SK-N-SH (cell line): ENCODE measurements at regions not wholly inside any gene's neighbourhood (a gene's known extent, or its start where the extent isn't known, plus 50 kb on each side); places are given as distances from the start of the nearest gene placed in this dataset.
A peak's percentile ranks its signal among the peaks of the same experiment; 100 is the strongest.

Experiments used
- CTCF ChIA-PET: fragments of 300-600, 350-600 bp; formaldehyde crosslinking; extraction: SDS; loops from one replicate; lab custom pipeline; 2021; lab: Yijun Ruan, JAX
- POLR2A ChIA-PET: fragments of 350-600 bp; sonication (Branson Sonifier 250); formaldehyde crosslinking; extraction: SDS; loops from one replicate; lab custom pipeline; 2020; ENCODE audit warnings: antibody characterized with exemption, inconsistent platforms; lab: Yijun Ruan, JAX
- DNase-seq: peaks from one replicate; pipeline ENCODE4 v3.0.0; 2012
- H2AFZ ChIP-seq: fragments of 200-600 bp; sonication (generic); 2 replicates; pipeline ENCODE4 v1.8.1; 2016; ENCODE audit warnings: antibody characterized with exemption, mild to moderate bottlenecking, low read depth
- H3F3A ChIP-seq: fragments of 200-600 bp; sonication (generic); replicated peaks from 2 replicates; pipeline ENCODE3; 2016; ENCODE audit warnings: antibody characterized with exemption, mild to moderate bottlenecking; ENCODE audit not compliant: insufficient read depth
- H3K27ac ChIP-seq, 2 experiments: fragments of 200-500 bp in 1 of 2; fragments of 200-600 bp in 1 of 2; sonication (Bioruptor generic) in 1 of 2; sonication (generic), shearing (Covaris generic) in 1 of 2; 2 replicates each; pipeline versions ENCODE4 v1.5.1 to v1.6.1; 2014 to 2016; ENCODE audit warnings: low read depth in 2 of 2, inconsistent platforms in 1 of 2, low read length in 1 of 2, mild to moderate bottlenecking in 1 of 2, mixed read lengths in 1 of 2
- H3K27me3 ChIP-seq: fragments of 200-600 bp; sonication (generic), shearing (Covaris generic); 2 replicates; pipeline ENCODE4 v1.6.1; 2016; ENCODE audit warnings: mixed run types; ENCODE audit not compliant: insufficient read depth
- H3K36me3 ChIP-seq, 2 experiments: fragments of 200-500 bp in 1 of 2; fragments of 200-600 bp in 1 of 2; sonication (Bioruptor generic) in 1 of 2; sonication (generic) in 1 of 2; replicated peaks in 1 of 2; 2 replicates each; pipeline versions ENCODE3 to v1.5.1; 2014 to 2016; ENCODE audit warnings: low read length in 1 of 2, mild to moderate bottlenecking in 1 of 2; ENCODE audit not compliant: insufficient read depth in 2 of 2, control insufficient read depth in 1 of 2
- H3K4me1 ChIP-seq, 2 experiments: fragments of 200-500 bp in 1 of 2; fragments of 200-600 bp in 1 of 2; sonication (Bioruptor generic) in 1 of 2; sonication (generic), shearing (Covaris generic) in 1 of 2; 2 replicates each; pipeline versions ENCODE4 v1.5.1 to v1.6.1; 2014 to 2016; ENCODE audit warnings: low read depth in 1 of 2, low read length in 1 of 2, mixed run types in 1 of 2; ENCODE audit not compliant: insufficient read depth in 2 of 2, control insufficient read depth in 1 of 2
- H3K4me2 ChIP-seq: fragments of 200-600 bp; sonication (generic), shearing (Covaris generic); 2 replicates; pipeline ENCODE4 v1.6.1; 2017; ENCODE audit warnings: mixed run types
- H3K4me3 ChIP-seq, 2 experiments: fragments of 200-500 bp in 1 of 2; fragments of 200-600 bp in 1 of 2; sonication (Bioruptor generic) in 1 of 2; sonication (generic), shearing (Covaris generic) in 1 of 2; 2 replicates each; pipeline versions ENCODE4 v1.5.1 to v1.8.1; 2014 to 2016; ENCODE audit warnings: low read depth in 2 of 2, inconsistent platforms in 1 of 2, low read length in 1 of 2, mild to moderate bottlenecking in 1 of 2, mixed read lengths in 1 of 2, moderate library complexity in 1 of 2
- H3K79me2 ChIP-seq: fragments of 200-600 bp; sonication (generic); 2 replicates; pipeline ENCODE4 v1.8.1; 2017; ENCODE audit warnings: mild to moderate bottlenecking; ENCODE audit not compliant: insufficient read depth
- H3K9ac ChIP-seq: fragments of 200-600 bp; sonication (generic); 2 replicates; pipeline ENCODE4 v1.6.1; 2017; ENCODE audit warnings: mixed run types
- H3K9me2 ChIP-seq: fragments of 200-600 bp; sonication (generic); 2 replicates; pipeline ENCODE4 v1.6.1; 2017; ENCODE audit warnings: mixed run types
- H3K9me3 ChIP-seq: fragments of 200-600 bp; sonication (generic); 2 replicates; pipeline ENCODE4 v1.6.1; 2017; ENCODE audit warnings: mixed run types, mild to moderate bottlenecking, moderate library complexity
- H4K20me1 ChIP-seq: fragments of 200-600 bp; sonication (generic); 2 replicates; pipeline ENCODE4 v1.6.1; 2017; ENCODE audit warnings: mild to moderate bottlenecking, mixed run types; ENCODE audit not compliant: insufficient read depth
- ELF1 ChIP-seq: IDR thresholded peaks from 2 replicates; pipeline ENCODE4 v1.4.0; 2012
- EZH2phosphoT487 ChIP-seq: fragments of 200-600 bp; sonication (generic); IDR thresholded peaks from 2 replicates; pipeline ENCODE4 v1.6.1; 2017; ENCODE audit warnings: low read depth, mixed run types, mild to moderate bottlenecking, antibody characterized with exemption, moderate library complexity, borderline replicate concordance
- JUND ChIP-seq: IDR thresholded peaks from 2 replicates; pipeline ENCODE4 v1.4.0; 2012
- MAX ChIP-seq: IDR thresholded peaks from 2 replicates; pipeline ENCODE4 v1.4.0; 2012; ENCODE audit warnings: low read depth
- NRF1 ChIP-seq: IDR thresholded peaks from 2 replicates; pipeline ENCODE4 v1.6.1; 2012; ENCODE audit warnings: low read depth, mild to moderate bottlenecking, low read length
- RCOR1 ChIP-seq: fragments of 150-350 bp; IDR thresholded peaks from 2 replicates; pipeline ENCODE4 v1.6.1; 2017; ENCODE audit warnings: antibody characterized with exemption, low read length
- RFX5 ChIP-seq: IDR thresholded peaks from 2 replicates; pipeline ENCODE4 v1.6.1; 2012; ENCODE audit warnings: mild to moderate bottlenecking, improper control_type of control experiment, low read length
- RXRA ChIP-seq: IDR thresholded peaks from 2 replicates; pipeline ENCODE4 v1.4.0; 2012; ENCODE audit warnings: low read depth, mild to moderate bottlenecking, borderline replicate concordance
- TCF12 ChIP-seq: IDR thresholded peaks from 2 replicates; pipeline ENCODE4 v1.4.0; 2012
- TEAD4 ChIP-seq: IDR thresholded peaks from 2 replicates; pipeline ENCODE4 v1.4.0; 2012; ENCODE audit warnings: mild to moderate bottlenecking, borderline replicate concordance; ENCODE audit not compliant: insufficient read depth
- WGBS: methylation state at CpG from one replicate; pipeline ENCODE4 v1.1.6; 2017; ENCODE audit warnings: low lambda C conversion rate; 5-methylcytosine and 5-hydroxymethylcytosine counted together
- TF ChIP-seq, protein P1 (sequence below): fragments of 150-350 bp; IDR thresholded peaks from 2 replicates; pipeline ENCODE4 v1.6.1; 2016; ENCODE audit warnings: mild to moderate bottlenecking, low read depth, low read length

- H3F3A ChIP-seq, result peaks cover 7% of the 10 kb centered on the region
- ChIA-PET CTCF (no interaction called here), POLR2A (no interaction called here)
- H3K27me3 ChIP-seq, result no peaks in the 10 kb centered on the region
- H3K9me3 ChIP-seq, result no peaks in the 10 kb centered on the region
- H3K36me3 ChIP-seq, result no peaks in the 10 kb centered on the region
- H3K27ac ChIP-seq, result no peak overlapping the region
- TF ChIP-seq ELF1, result no peak
- TF ChIP-seq, protein P1, sequence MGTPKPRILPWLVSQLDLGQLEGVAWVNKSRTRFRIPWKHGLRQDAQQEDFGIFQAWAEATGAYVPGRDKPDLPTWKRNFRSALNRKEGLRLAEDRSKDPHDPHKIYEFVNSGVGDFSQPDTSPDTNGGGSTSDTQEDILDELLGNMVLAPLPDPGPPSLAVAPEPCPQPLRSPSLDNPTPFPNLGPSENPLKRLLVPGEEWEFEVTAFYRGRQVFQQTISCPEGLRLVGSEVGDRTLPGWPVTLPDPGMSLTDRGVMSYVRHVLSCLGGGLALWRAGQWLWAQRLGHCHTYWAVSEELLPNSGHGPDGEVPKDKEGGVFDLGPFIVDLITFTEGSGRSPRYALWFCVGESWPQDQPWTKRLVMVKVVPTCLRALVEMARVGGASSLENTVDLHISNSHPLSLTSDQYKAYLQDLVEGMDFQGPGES, result no peak
- TF ChIP-seq EZH2phosphoT487, result no peak
- no peak for TF ChIP-seq RFX5
- no peak for TF ChIP-seq TEAD4
- no peak for TF ChIP-seq TCF12
- no peak for TF ChIP-seq NRF1
- no peak for TF ChIP-seq RXRA
- no peak for TF ChIP-seq RCOR1
- no peaks in the 10 kb centered on the region for H3K79me2 ChIP-seq
- no peaks in the 10 kb centered on the region; a peak in 1 of 4 replicates for H3K4me1 ChIP-seq
- H4K20me1 ChIP-seq, result no peaks in the 10 kb centered on the region
- peak overlapping the region; percentile 40 for H2AFZ ChIP-seq
- 83% methylated on average over 1 of the region's 1 CpG for WGBS
- H3K4me3 ChIP-seq, result no peak overlapping the region
- DNase-seq, result no peak
- no peaks in the 10 kb centered on the region for H3K9me2 ChIP-seq
- H3K4me2 ChIP-seq, result no peak overlapping the region
- H3K9ac ChIP-seq, result no peak overlapping the region
Observed at GRCh38 chr14:34931206-34931605, 51.6 kb upstream of the SRP54 start.

DNA sequence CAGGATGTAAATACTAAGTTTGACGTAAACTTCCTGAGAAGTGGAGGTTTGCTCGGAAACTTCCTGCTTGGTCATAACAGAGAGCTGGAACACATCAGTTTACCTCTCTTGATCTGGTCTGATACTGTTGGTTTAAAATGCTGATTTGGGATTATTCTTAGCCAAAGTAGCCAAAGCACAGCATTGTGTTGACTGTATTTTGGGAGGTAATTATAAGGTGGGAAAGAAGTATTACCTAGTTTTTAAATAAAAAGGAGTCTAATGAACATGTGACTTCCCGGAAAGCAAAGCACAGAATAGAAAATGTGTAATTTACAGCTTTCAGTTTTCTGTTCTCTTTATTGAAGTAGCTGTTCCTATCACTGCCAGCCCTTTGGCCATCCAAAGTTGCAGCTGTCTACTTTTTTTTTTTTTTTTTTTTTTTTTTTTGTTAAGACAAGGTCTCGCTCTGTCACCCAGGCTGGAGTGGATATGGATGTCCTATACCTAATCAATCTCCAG, 52.2 kb upstream of the SRP54 start:
- no peak for TF ChIP-seq MAX
- Histone ChIP-seq H3K9ac (no peak overlapping the region), H3F3A (peaks cover 9% of the 10 kb centered on the region), H3K27me3 (no peaks in the 10 kb centered on the region), H2AFZ (peak overlapping the region; percentile 40; the same call in 1 of the 2 replicates), H3K27ac (no peak overlapping the region), H4K20me1 (no peaks in the 10 kb centered on the region), H3K9me2 (no peaks in the 10 kb centered on the region), H3K4me3 (no peak overlapping the region), H3K4me2 (no peak overlapping the region), H3K9me3 (no peaks in the 10 kb centered on the region), H3K4me1 (no peaks in the 10 kb centered on the region; a peak in 1 of 4 replicates), H3K36me3 (no peaks in the 10 kb centered on the region), H3K79me2 (no peaks in the 10 kb centered on the region)
- ChIA-PET CTCF (no interaction called here), POLR2A (no interaction called here)
- 94% methylated on average over 4 of the region's 4 CpGs for WGBS
- no peak for DNase-seq

DNA sequence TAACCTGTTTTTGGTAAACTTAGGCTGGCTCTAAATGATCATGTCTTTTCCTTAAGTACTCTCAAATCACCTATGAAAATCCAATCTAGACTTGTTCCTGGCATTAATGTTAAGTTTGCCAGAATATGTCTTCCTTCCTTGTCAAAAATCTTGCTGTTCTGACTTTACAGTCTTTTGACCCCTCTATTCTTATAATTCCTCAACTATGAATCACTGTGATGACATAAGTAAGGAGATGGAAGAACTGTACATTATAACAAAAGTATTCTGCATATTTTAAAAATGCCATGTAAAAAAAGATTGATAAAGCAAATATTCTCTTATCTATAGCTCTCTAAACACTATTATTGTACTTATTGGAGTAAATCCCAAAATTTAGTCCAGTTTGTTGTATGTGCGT, 51.4 kb upstream of the BAZ1A start:
- no peak overlapping the region for H3K4me3 ChIP-seq
- POLR2A ChIA-PET, result no interaction called here
- peak; percentile 35; the same call in 1 of the 2 replicates for TF ChIP-seq JUND
- TF ChIP-seq NRF1, result no peak
- no peak for TF ChIP-seq RXRA
- CTCF ChIA-PET, result no interaction called here
- H3F3A ChIP-seq, result peaks cover 9% of the 10 kb centered on the region
- no peaks in the 10 kb centered on the region for H3K27me3 ChIP-seq
- no peaks in the 10 kb centered on the region for H3K36me3 ChIP-seq
- peak overlapping the region in 1 of 2 experiments; percentile 33; a peak in 1 of 4 replicates for H3K27ac ChIP-seq
- no peak overlapping the region for H3K9ac ChIP-seq
- no peaks in the 10 kb centered on the region; a peak in 1 of 4 replicates for H3K4me1 ChIP-seq
- H3K79me2 ChIP-seq, result no peaks in the 10 kb centered on the region
- H3K9me3 ChIP-seq, result no peaks in the 10 kb centered on the region
- H3K9me2 ChIP-seq, result no peaks in the 10 kb centered on the region
- H3K4me2 ChIP-seq, result no peak overlapping the region
- no peak for DNase-seq
- WGBS, result 96% methylated on average over 1 of the region's 1 CpG
- H2AFZ ChIP-seq, result peak overlapping the region; percentile 50; the same call in 1 of the 2 replicates
- no peaks in the 10 kb centered on the region for H4K20me1 ChIP-seq
